ENCODE measurements at regions not wholly inside any gene's neighbourhood (a gene's known extent, or its start where the extent isn't known, plus 50 kb on each side); places are given as distances from the start of the nearest gene placed in this dataset.

GRCh38 chrX:9335251-9335650, 129.6 kb upstream of the TBL1X start:
- Histone ChIP-seq H3K27me3 (ENCODE audit: low read length) (no peaks in the 10 kb centered on the region), H2AFZ (ENCODE audit: low read depth, low read length, severe bottlenecking) (no peak overlapping the region), H3K27ac (ENCODE audit: low read depth, low read length) (no peak overlapping the region), H3K36me3 (ENCODE audit: low read length) (no peaks in the 10 kb centered on the region), H3K9ac (ENCODE audit: low read length) (no peak overlapping the region), H3K4me3 (ENCODE audit: insufficient read depth, low read length, poor library complexity, severe bottlenecking) (no peak overlapping the region), H3F3A (ENCODE audit: insufficient read depth) (0 out of 2 replicates have a peak, but pooled peaks cover under 1% of the 10 kb centered on the region), H3K9me3 (ENCODE audit: insufficient read depth, low read length) (no peaks in the 10 kb centered on the region), H4K20me1 (ENCODE audit: low read depth, low read length) (no peaks in the 10 kb centered on the region), H3K79me2 (ENCODE audit: insufficient read depth, low read length) (no peaks in the 10 kb centered on the region), H3K4me2 (ENCODE audit: low read depth, low read length, poor library complexity, severe bottlenecking) (no peak overlapping the region), H3K9me2 (replicated peaks; ENCODE audit: insufficient read depth, low read length) (no peaks in the 10 kb centered on the region)
- no peak for TF ChIP-seq EZH2phosphoT487 (conservative IDR thresholded peaks at IDR 0.05; ENCODE audit: low read length)
- TF ChIP-seq CTCF (IDR thresholded peaks at IDR 0.05; ENCODE audit: insufficient read depth, low read length, poor library complexity, severe bottlenecking): no peak

DNA sequence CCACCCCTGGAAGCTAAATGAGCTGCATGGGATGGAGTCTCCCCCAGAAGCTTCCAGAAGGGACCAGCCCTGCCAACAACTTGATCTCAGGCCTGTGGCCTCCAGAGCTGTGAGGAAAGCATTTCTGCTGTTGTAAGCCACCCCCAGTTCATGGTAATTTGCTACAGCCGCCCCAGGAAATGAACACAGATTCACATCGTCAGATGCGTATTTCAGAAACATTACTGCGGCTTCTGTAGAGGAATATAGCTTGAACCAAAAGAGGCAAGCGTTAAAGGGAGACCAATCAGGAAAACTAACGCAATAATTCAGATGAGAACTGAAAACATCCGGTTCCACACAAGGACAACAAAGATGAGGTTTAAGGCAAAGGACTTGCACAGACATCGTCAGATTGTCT, 128.4 kb upstream of the TBL1X start:
- H3F3A ChIP-seq (ENCODE audit: insufficient read depth): peaks cover 12% of the 10 kb centered on the region

GRCh38 chrX:9337046-9337445, 127.8 kb upstream of the TBL1X start:
- TF ChIP-seq CTCF (IDR thresholded peaks at IDR 0.05; ENCODE audit: insufficient read depth, low read length, poor library complexity, severe bottlenecking): no peak
- no peak for TF ChIP-seq EZH2phosphoT487 (conservative IDR thresholded peaks at IDR 0.05; ENCODE audit: low read length)
- Histone ChIP-seq H3K9me3 (ENCODE audit: insufficient read depth, low read length) (no peaks in the 10 kb centered on the region), H3K79me2 (ENCODE audit: insufficient read depth, low read length) (no peaks in the 10 kb centered on the region), H3K9me2 (replicated peaks; ENCODE audit: insufficient read depth, low read length) (no peaks in the 10 kb centered on the region), H3K4me3 (ENCODE audit: insufficient read depth, low read length, poor library complexity, severe bottlenecking) (no peak overlapping the region), H3F3A (ENCODE audit: insufficient read depth) (peaks cover 15% of the 10 kb centered on the region), H3K9ac (ENCODE audit: low read length) (no peak overlapping the region), H3K4me2 (ENCODE audit: low read depth, low read length, poor library complexity, severe bottlenecking) (no peak overlapping the region), H3K27ac (ENCODE audit: low read depth, low read length) (no peak overlapping the region), H4K20me1 (ENCODE audit: low read depth, low read length) (no peaks in the 10 kb centered on the region), H2AFZ (ENCODE audit: low read depth, low read length, severe bottlenecking) (no peak overlapping the region), H3K27me3 (ENCODE audit: low read length) (no peaks in the 10 kb centered on the region), H3K36me3 (ENCODE audit: low read length) (no peaks in the 10 kb centered on the region)

More for the DNA sequence above, 128.4 kb upstream of the TBL1X start:
- no peak overlapping the region for H3K9ac ChIP-seq (ENCODE audit: low read length)
- H3K4me2 ChIP-seq (ENCODE audit: low read depth, low read length, poor library complexity, severe bottlenecking): no peak overlapping the region
- H3K36me3 ChIP-seq (ENCODE audit: low read length): no peaks in the 10 kb centered on the region
- no peak overlapping the region for H3K4me3 ChIP-seq (ENCODE audit: insufficient read depth, low read length, poor library complexity, severe bottlenecking)
- no peak overlapping the region for H2AFZ ChIP-seq (ENCODE audit: low read depth, low read length, severe bottlenecking)
- no peaks in the 10 kb centered on the region for H3K79me2 ChIP-seq (ENCODE audit: insufficient read depth, low read length)
- no peak overlapping the region for H3K27ac ChIP-seq (ENCODE audit: low read depth, low read length)
- H3K27me3 ChIP-seq (ENCODE audit: low read length): no peaks in the 10 kb centered on the region
- no peaks in the 10 kb centered on the region for H3K9me3 ChIP-seq (ENCODE audit: insufficient read depth, low read length)
- no peaks in the 10 kb centered on the region for H4K20me1 ChIP-seq (ENCODE audit: low read depth, low read length)
- no peaks in the 10 kb centered on the region for H3K9me2 ChIP-seq (replicated peaks; ENCODE audit: insufficient read depth, low read length)
- no peak for TF ChIP-seq CTCF (IDR thresholded peaks at IDR 0.05; ENCODE audit: insufficient read depth, low read length, poor library complexity, severe bottlenecking)
- no peak for TF ChIP-seq EZH2phosphoT487 (conservative IDR thresholded peaks at IDR 0.05; ENCODE audit: low read length)

Data from SU-DHL-6 (cell line).